Lower leg skin (tissue), 3 donors: ENCODE measurements at regions not wholly inside any gene's neighbourhood (a gene's known extent, or its start where the extent isn't known, plus 50 kb on each side); places are given as distances from the start of the nearest gene placed in this dataset.
"Not testable (repeated sequence)": the region's sequence is repeated elsewhere in the genome, so short reads cannot be mapped to it uniquely, and the experiment has no call there.

Experiments
- POLR2A ChIP-seq, 2 donors: fragments of 450-650 bp; IDR thresholded peaks; one replicate each; pipeline ENCODE4 v1.6.1; 2016 to 2017; ENCODE audit warnings: antibody characterized with exemption in 2 of 2, mild to moderate bottlenecking in 1 of 2, moderate library complexity in 1 of 2
- TF ChIP-seq, protein P1 (sequence below), 3 donors: fragments of 450-650 bp; IDR thresholded peaks; one replicate each; pipeline ENCODE4 v1.5.1; 2016; ENCODE audit warnings: antibody characterized with exemption in 3 of 3, mild to moderate bottlenecking in 3 of 3, moderate library complexity in 2 of 3

DNA sequence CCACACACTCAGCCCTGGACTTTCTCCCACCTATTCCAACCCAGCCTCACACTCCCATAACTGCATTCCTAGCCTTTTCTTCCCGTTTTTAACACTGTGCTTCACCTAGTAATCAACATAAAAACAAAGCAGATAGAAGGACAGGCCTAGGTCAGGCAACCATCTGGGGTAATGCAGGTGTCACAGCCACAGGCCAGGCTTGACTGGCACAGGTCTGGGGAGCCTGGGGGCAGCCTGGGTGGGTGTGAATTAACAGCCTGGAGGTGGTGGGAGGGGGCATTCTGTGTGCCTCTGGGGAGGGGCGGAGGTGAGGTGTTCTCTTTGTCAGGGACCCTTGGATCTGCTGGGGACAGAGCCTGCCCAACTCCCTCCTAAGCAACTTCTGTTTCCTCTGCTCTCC lies 332.6 kb downstream of the BCL2L11 start:
- TF ChIP-seq POLR2A (IDR thresholded peaks at IDR 0.05), result not testable (repeated sequence)
- TF ChIP-seq, protein P1, sequence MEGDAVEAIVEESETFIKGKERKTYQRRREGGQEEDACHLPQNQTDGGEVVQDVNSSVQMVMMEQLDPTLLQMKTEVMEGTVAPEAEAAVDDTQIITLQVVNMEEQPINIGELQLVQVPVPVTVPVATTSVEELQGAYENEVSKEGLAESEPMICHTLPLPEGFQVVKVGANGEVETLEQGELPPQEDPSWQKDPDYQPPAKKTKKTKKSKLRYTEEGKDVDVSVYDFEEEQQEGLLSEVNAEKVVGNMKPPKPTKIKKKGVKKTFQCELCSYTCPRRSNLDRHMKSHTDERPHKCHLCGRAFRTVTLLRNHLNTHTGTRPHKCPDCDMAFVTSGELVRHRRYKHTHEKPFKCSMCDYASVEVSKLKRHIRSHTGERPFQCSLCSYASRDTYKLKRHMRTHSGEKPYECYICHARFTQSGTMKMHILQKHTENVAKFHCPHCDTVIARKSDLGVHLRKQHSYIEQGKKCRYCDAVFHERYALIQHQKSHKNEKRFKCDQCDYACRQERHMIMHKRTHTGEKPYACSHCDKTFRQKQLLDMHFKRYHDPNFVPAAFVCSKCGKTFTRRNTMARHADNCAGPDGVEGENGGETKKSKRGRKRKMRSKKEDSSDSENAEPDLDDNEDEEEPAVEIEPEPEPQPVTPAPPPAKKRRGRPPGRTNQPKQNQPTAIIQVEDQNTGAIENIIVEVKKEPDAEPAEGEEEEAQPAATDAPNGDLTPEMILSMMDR (IDR thresholded peaks at IDR 0.05), result not testable (repeated sequence)
